Dermis microvascular lymphatic vessel endothelial cell (primary cell): ENCODE measurements at regions not wholly inside any gene's neighbourhood (a gene's known extent, or its start where the extent isn't known, plus 50 kb on each side); places are given as distances from the start of the nearest gene placed in this dataset.
"Not testable (repeated sequence)": the region's sequence is repeated elsewhere in the genome, so short reads cannot be mapped to it uniquely, and the experiment has no call there.

ENCODE experiments used
- DNase-seq, 2 donors: peaks; one replicate each; pipeline versions ENCODE4 v3.0.0 to v3.0.0-alpha.2; 2010; ENCODE audit warnings: low read depth in 2 of 2

DNA sequence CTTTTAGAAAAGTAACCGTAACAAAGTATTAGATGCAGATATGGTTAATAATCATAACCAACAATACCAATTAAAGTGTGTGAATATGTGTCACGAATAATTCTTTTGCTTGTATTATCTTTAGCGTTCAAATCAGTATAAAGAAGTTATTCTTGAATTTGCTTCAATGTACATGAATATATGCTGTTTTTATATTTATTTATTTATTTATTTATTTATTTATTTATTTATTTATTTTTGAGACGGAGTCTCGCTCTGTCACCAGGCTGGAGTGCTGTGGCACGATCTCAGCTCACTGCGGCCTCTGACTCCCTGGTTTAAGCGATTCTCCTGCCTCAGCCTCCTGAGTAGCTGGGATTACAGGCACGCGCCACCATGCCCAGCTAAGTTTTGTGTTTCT, 147.6 kb upstream of the GALNT2 start:
- not testable (repeated sequence) for DNase-seq

DNA sequence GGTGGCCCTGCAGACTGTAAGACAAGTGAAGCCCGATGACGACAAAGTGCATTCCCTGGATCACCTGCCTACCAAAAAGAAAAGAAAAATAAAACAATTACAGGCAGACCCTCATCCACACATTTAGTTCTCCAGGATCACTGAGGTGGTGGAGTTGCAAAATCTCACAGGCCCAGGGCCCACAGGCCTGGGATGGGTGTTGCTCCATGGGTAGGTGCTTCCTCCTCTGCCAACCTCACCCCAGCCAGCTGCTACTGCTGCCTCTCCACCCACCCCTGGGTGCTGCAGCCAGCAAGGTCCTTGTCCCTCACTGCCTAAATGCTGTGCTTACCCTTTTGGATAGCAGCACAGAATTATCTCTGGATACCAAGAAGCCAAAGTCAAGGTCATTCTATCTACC, 146.4 kb upstream of the GALNT2 start:
- DNase-seq: no peak

DNA sequence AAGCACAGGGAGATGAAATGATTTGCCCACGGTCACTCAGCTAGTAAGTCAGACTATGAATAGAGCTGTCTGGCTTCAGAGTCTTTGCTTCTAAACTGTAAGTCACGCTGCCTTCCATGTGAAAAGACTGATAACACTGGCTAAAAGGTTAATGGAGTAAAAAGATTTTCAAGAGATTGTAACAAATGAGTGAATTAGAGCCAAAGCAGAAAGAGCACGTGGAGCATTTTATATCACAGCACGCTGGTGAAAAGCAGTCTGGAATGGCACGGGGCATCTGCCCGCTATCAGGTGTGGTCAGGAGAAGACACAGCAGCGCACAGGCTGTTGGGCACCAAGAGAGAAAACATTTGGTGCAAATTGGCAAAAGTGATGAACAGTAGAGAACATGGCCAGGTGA, 144.8 kb upstream of the GALNT2 start:
- DNase-seq: no peak

DNA sequence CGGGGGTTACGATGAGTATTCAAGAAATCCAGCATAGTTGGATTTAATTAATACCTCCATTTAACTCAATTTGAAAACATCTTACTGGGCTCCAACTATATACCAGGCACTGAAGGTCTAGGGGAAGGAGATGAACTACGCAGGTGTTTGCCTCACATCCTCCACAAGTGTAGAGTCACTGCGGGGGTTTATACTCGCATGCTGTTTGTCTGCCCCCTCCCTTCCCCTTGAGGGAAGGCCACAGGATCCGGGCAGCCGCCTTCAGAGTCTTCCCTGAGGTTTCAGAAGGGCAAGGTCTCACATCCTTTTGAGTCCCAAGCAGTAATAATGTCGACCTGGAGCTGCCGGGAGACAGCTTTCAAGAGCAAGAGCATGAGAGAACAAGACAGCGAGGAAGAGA, 142.4 kb upstream of the GALNT2 start:
- DNase-seq: no peak

DNA sequence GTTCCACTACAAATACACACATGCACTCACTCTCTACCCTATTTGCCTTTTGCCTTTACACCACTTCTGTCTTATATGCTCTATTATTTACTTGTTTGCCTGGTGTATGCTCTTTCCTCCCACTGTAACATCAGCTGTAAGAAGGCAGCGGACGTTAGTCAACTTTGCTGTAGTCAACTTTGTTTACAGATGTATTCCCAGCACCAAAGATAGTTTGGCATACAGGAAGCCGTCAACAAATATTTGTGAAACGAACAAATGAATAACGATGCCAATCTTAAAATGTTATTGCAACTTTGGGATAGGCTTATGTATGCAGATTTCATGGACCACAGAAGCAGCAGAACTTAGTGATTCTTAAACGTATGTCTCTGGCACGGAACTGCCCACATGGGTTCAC, 138.3 kb upstream of the GALNT2 start:
- DNase-seq: no peak

DNA sequence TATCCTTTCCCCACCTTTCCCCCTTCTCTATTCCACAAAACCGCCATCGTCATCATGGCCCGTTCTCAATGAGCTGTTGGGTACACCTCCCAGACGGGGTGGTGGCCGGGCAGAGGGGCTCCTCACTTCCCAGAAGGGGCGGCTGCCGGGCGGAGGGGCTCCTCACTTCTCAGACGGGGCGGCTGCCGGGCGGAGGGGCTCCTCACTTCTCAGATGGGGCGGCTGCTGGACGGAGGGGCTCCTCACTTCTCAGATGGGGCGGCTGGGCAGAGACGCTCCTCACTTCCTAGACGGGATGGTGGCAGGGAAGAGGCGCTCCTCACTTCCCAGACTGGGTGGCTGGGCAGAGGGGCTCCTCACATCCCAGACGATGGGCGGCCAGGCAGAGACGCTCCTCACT, 135.3 kb upstream of the GALNT2 start:
- DNase-seq: not testable (repeated sequence)

DNA sequence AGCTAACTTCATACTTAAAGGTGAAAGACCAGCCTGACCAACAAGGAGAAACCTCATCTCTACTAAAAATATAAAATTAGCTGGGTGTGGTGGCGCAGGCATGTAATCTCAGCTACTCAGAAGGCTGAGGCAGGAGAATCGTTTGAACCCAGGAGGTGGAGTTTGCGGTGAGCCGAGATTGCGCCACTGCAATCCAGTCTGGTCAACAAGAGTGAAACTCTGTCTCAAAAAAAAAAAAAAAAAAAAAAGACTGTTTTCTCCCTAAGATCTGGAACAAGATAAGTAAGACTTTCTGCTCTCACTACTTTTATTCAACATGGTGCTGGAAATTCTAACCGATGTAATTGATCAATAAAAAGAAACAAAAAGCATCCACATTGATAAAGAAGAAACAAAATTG, 131.9 kb upstream of the GALNT2 start:
- DNase-seq: not testable (repeated sequence)

DNA sequence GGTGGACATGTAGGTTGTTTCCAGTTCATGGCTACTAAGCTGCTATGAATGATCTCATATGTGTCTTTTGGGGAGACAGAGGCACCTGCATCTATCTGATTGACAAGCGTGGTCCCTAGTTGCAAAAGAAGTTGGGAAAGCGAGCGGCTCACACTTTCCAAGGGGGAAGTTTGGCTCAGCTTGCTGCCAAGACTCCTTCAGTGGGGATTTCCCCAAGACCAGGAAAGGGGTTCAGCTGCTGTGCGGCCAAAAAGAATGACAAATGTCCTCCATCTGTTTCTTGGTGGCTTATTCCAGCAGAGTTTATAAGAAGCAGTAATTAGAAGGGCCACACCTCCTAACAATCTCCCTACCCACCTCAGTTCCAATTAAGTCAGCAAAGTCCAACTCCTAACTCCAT, 128.5 kb upstream of the GALNT2 start:
- no peak for DNase-seq

DNA sequence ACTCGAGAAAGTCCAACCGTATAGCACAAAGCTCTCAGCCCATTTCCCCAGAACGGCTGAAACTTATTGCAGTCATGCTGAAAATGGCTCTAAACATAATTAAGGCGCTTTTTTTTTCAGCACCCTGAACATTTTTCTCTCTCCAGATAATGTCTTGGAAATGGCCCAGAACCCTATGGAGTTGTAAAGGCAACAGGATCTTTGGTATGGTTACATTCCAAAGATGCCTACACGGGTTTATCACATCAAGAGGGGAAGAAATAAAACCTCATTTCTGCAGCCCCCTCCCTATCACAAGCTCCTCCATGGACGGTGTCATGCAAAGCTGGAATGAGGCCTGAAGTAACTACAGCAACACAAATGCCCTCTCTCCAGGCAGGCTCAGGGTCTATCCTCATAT, 126.4 kb upstream of the GALNT2 start:
- no peak for DNase-seq

DNA sequence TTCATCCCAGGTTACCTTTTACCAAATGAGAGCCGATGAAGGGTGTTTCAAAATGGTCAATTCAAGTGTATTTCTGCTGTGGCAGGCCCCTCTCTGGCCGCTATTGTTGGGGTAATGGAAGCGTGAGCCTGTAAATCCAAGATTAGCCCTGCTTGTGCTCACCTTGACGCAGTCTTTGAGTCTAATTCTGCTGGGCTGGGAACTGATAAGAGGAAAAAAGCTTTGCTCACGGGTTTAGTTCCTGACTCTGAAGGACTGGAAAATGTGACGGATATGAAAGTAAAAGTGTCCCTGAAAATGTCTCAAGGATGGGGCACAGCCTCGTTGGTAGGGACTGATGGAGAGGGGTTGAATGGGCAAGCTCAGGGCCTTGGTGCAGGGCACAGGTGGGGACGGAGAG, 125.9 kb upstream of the GALNT2 start:
- DNase-seq: no peak

DNA sequence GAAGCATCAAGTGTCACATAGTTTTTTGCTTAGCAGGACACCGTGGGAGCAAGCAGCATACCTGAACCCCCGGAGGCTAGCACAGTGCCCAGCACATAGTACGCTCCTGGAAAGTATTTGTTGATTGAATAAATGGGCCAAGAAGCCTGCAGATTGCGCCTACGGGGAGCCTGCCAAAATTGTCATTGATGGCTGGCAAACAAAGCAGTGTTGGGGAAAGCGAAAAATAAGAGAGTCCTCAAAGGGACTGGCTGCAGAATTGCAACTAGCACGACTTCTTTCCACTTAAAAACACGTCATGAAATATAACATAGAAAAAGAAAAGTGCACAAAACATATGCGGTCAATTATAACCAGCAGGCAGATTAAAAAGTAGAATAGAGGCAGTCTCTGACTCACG, 125.2 kb upstream of the GALNT2 start:
- DNase-seq: no peak

DNA sequence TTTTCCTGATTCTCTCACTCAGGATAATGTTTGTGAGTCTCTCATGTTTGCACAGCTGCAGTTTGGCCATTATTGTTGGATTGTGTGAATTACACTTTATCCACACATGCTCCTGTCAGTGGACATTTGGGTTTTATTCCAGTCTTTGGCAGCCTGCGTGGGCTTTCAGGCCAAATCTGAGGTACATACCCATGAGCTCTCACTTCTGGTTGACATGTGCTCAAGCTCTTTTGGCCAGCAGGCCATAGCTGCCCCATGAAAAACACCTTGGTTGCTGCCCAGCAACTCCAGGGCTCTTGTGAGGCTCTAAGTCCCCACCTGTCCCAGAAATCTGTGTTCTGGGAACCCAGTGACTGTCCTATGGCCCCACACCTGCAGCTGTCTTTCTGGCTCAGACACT, 124.5 kb upstream of the GALNT2 start:
- no peak for DNase-seq

DNA sequence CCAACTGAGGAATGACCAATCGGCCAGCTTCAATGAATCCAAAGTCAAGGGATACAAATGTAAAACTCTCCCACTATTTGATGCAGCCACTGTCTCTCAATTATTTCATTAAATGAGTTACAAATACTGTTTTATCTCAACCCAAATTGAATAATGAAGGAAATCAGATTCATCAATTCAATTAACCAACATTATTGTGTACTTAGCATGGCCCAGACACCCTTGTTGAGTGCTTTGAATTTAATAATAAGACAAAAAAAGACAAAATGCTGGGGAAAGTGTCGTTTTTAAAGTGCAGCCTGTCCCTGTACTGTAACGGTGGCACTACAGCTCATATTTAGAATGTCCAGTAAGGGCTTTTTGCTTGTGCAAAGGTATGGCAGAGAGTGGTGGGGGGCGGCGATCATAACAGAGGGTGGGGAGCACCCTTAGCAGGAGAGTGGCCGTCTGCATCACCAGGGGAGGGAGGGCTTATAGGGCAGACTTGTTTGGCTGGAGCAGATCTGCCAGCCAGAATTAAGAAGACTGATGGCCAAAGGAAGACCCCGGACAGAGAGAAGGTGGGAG, 123.8 kb upstream of the GALNT2 start:
- no peak for DNase-seq

DNA sequence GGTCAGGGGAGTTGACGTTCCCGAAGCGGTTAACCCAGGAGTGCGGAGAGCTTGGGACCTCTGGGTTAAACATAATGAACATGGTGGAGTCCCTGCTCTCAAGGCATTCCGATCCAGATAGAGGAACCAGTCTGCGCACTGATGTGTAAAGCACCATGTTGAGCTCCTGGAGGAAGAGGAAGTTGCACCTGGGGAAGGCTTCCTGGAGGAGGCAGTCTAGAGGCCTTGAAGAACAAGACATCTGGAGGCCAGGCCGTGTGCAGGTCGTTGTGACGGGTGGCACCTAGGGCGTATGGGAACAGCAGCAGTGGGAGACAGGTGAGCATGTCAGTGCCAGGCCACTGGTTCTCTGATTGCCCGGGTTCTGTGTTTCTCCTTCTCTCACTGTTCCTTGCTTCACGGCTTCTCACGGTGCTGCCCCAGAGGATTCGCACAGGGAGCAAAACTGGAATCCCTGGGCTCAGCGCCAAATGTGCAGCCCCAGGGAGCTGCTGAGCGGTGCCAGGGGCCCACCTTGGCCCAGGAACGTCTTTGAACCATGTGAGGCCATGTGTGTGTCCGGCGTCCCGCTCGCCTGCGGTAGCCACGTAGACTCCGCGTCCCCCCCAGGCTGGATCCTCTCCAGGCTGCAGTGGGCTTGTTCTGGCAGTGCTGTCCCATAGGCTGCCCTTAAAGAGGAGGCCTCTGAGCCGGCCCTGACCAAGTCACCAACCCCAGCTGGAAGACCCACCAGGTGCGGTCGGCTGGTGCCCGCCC, 122.9 kb upstream of the GALNT2 start:
- DNase-seq: no peak

DNA sequence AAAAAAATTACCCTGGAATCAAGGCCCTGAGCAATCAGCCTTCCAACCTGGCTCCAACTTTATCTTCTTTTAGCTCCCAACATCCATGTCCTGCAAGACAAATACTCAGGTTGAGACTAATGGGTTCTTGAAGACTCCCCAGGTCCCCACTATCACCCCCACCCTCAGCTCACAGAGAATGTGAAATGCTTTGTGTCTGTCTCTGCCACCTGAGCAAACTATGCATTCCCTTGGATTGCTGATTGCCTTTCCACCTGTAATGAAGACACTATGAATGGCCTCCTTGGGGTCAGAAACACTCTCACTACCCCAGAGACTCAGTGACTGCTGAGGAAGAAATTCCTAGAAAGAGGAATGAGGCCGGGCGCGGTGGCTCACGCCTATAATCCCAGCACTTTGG, 121.2 kb upstream of the GALNT2 start:
- DNase-seq: no peak

DNA sequence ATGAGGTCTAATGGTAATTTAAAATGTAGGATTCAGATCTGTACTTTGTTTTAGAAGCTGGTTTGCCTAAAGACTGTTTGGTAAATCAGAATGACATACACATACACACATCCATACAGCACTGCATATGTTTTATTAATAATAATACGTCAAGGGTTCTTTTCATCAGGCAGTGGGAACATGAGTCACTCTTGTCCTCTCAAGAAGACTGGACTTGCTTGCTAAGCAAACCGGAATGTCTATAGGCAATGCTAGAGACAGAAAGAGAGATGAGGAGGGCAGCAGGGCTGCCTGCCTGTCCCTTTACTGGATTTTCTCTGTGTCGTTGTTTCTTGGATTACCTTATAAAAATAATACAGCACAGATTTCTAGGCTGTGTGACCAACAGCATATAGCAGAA, 119.1 kb upstream of the GALNT2 start:
- no peak for DNase-seq

DNA sequence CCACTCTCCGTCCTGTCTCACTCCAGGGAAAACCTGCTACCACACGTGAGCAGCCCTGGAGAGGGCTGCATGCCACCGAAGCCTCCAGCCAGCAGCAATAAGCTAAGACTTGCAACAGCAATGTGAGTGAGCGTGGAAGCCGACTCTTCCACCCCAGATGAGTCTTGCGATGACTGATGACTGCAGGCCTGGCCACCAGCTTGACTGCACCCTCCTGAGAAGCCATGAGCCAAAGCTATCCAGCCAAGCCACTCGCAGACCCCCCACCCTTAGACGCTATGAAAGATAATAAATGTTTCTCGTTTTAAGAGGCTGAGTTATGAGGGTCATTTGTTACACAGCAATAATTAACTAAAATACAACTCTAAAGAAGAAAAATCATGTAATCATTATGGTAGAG, 118.6 kb upstream of the GALNT2 start:
- DNase-seq: no peak

DNA sequence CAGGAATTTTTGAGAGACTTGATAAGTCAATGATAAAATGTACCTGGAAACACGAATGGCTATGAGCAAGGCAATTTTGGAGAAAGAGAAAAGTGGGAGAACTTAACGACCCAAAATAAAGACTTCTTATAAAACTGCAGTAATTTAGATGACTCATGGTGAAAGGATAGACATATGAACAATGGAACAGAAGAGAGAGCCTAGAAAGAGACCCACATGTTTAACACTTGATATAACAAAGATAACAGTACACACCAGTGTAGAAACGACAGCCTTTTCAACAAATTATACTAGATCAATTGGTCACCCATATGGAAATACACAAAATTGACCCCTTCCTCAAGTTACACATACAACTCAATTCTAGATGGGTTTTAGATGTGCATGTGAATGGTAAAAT, 117.5 kb upstream of the GALNT2 start:
- no peak for DNase-seq

DNA sequence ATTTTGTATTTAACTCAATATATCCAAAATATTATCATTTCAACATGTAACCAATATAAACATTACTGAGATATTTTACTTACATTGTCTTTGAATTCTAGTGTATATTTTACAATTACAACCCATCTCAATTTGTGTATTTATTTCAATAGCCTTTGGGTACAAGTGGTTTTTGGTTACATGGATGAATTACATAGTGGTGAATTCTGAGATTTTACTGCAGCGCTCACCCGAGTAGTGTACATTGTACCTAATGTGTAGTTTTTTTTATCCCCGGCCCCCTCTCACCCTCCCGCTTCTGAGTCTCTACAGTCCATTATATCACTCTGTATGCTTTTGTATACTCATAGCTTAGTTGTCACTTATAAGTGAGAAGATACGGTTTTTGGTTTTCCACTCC, 117.0 kb upstream of the GALNT2 start:
- DNase-seq: no peak

DNA sequence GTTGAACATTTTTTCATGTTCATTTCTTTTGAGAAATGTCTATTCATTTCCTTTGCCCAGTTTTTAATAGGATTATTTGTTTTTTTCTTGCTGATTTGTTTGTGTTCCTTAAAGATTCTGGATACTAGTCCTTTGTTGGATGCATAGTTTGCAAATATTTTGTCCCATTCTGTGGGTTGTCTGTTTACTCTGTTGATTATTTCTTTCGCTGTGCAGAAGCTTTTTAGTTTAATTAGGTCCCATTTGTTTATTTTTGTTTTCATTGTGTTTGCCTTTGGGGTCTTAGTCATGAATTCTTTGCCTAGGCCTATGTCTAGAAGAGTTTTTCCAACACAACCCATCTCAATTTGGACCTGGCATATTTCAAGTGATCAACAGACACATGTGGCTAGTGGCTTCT, 116.1 kb upstream of the GALNT2 start:
- no peak for DNase-seq

DNA sequence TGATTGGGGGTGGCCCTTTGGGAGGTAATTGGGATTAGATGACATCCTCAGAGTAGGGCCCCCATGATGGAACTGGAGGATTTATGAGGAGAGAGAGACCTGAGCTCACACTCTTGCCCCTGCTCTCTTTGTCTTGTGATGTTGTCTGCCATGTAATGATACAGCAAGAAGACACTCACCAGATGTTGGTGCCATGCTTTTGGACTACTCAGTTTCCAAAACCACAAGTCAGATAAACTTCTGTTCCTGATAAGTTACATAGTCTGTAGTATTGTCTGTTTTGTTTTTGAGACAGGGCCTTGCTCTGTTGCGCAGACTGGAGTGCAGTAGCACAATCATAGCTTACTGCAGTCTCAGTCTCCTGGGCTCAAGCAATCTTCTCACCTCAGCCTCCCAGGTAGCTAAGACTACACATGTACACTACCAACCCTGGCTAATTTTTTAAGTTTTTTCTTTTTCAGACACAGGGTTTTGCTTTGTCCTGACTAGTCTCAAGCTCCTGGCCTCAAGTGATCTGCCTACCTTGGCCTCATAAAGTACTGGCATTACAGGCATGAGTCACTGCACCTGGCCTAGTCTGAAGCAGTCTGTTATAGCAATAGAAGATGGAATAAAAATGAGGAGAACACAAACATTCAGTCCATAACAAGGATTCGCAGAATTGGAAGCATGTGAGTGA, 115.0 kb upstream of the GALNT2 start:
- DNase-seq: no peak

DNA sequence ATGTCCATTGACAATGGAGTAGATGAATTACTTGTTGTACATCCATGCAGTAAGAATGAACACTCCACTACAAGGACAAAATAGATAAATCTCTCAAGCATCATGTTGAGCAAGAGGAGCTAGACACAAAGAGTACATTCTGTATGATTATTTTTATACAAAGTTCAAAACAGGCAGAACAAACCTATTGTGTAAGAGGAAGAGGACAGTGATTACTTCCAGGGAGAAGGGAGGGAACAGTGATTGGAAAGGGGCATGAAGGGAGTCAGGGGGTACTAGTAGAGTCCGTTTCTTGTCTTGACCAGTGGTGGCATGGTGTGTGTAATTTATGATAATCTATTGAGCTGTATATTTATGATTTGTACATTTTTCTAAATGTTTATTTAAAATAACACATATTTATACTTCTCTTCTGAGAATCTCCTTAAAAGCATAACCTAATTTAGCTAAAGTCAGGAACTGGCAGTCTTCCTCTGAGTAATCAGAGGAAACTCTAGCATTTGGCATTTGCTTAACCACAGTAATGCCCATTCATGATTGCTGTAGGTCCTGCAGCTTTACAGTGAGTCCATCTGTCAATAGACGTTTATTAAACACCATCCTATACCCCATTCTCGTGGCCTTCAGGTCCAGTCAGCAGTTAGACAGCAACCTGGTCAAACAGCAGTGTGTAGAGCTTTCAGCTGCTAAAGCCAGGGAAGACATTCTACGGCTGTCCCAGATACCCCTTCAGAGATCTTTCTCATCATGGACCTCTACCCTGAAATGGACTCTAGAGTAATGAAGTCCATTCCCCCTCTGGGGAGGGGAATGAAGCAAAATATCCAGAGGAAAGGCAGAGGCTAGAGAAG, 114.1 kb upstream of the GALNT2 start:
- no peak for DNase-seq
